WTC11 (cell line): ENCODE measurements at regions not wholly inside any gene's neighbourhood (a gene's known extent, or its start where the extent isn't known, plus 50 kb on each side); places are given as distances from the start of the nearest gene placed in this dataset.

ENCODE experiments used
- ATAC-seq: fragments of 200-7000 bp; cut with Tn5 transposase; 2 replicates; pipeline ENCODE4 v1.10.0; 2021; ENCODE audit warnings: mild to moderate bottlenecking, moderate library complexity
- CTCF ChIA-PET: fragments of 300-600 bp; sonication (Branson Sonifier 250); formaldehyde crosslinking; loops from one replicate; lab custom pipeline; 2021; ENCODE audit warnings: antibody characterized with exemption; lab: Charles Lee
- POLR2A ChIA-PET: fragments of 350-600 bp; sonication (Branson Sonifier 250); formaldehyde crosslinking; loops from one replicate; lab custom pipeline; 2021; ENCODE audit warnings: antibody characterized with exemption; lab: Charles Lee
- DNase-seq: peaks from one replicate; pipeline ENCODE4 v3.0.0; 2021; ENCODE audit warnings: low spot score
- H3K27ac Mint-ChIP-seq: 2 replicates; pipeline ENCODE4 v1.8.0; 2021; ENCODE audit warnings: mixed read lengths
- H3K27me3 Mint-ChIP-seq: 2 replicates; pipeline ENCODE4 v1.8.0; 2021; ENCODE audit warnings: low read depth, mild to moderate bottlenecking, moderate library complexity, mixed read lengths
- H3K36me3 Mint-ChIP-seq: 2 replicates; pipeline ENCODE4 v1.8.0; 2021; ENCODE audit warnings: mixed read lengths
- H3K4me1 Mint-ChIP-seq: 2 replicates; pipeline ENCODE4 v1.8.0; 2022; ENCODE audit warnings: mixed read lengths
- H3K4me3 Mint-ChIP-seq: 2 replicates; pipeline ENCODE4 v1.8.0; 2021; ENCODE audit warnings: mild to moderate bottlenecking, moderate library complexity, mixed read lengths
- H3K9me3 Mint-ChIP-seq: 2 replicates; pipeline ENCODE4 v1.8.0; 2021; ENCODE audit warnings: mixed read lengths
- ATF6 ChIP-seq: sonication (generic); formaldehyde crosslinking; IDR thresholded peaks from 2 replicates; pipeline ENCODE4 v1.8.1; 2023; ENCODE audit warnings: mild to moderate bottlenecking, missing genetic modification reagents
- CREM ChIP-seq: sonication (generic); formaldehyde crosslinking; IDR thresholded peaks from 2 replicates; pipeline ENCODE4 v1.8.1; 2022; ENCODE audit warnings: mild to moderate bottlenecking, missing genetic modification reagents, moderate library complexity
- EMX1 ChIP-seq: fragments of 250-450 bp; sonication (Bioruptor Pico); IDR thresholded peaks from 2 replicates; pipeline ENCODE4 v1.8.0; 2021; ENCODE audit warnings: mild to moderate bottlenecking
- FOXP1 ChIP-seq: sonication (generic); formaldehyde crosslinking; IDR thresholded peaks from 2 replicates; pipeline ENCODE4 v1.8.0; 2022; ENCODE audit warnings: missing genetic modification reagents, mild to moderate bottlenecking, moderate library complexity, borderline replicate concordance
- GRHL2 ChIP-seq: fragments of 250-450 bp; sonication (Bioruptor Pico); IDR thresholded peaks from 2 replicates; pipeline ENCODE4 v1.8.0; 2022; ENCODE audit warnings: mild to moderate bottlenecking, moderate library complexity; ENCODE audit not compliant: insufficient replicate concordance, severe bottlenecking
- IRF2 ChIP-seq: sonication (generic); formaldehyde crosslinking; IDR thresholded peaks from 2 replicates; pipeline ENCODE4 v1.8.0; 2022; ENCODE audit warnings: low read depth, missing genetic modification reagents, borderline replicate concordance
- JUN ChIP-seq: sonication (generic); formaldehyde crosslinking; IDR thresholded peaks from 2 replicates; pipeline ENCODE4 v1.8.0; 2023; ENCODE audit warnings: mild to moderate bottlenecking, missing genetic modification reagents
- KAT7 ChIP-seq: sonication (generic); formaldehyde crosslinking; IDR thresholded peaks from 2 replicates; pipeline ENCODE4 v1.8.1; 2023; ENCODE audit warnings: missing genetic modification reagents, mild to moderate bottlenecking, borderline replicate concordance
- MYBL2 ChIP-seq: sonication (generic); formaldehyde crosslinking; IDR thresholded peaks from 2 replicates; pipeline ENCODE4 v1.8.1; 2023; ENCODE audit warnings: mild to moderate bottlenecking, moderate library complexity, missing genetic modification reagents
- NR2C2 ChIP-seq: sonication (generic); formaldehyde crosslinking; IDR thresholded peaks from 2 replicates; pipeline ENCODE4 v1.8.0; 2022; ENCODE audit warnings: mild to moderate bottlenecking, missing genetic modification reagents
- OVOL2 ChIP-seq: fragments of 250-450 bp; sonication (Bioruptor Pico); IDR thresholded peaks from 2 replicates; pipeline ENCODE4 v1.9.0; 2021; ENCODE audit warnings: mild to moderate bottlenecking, borderline replicate concordance
- RORB ChIP-seq: fragments of 250-450 bp; sonication (Bioruptor Pico); IDR thresholded peaks from 2 replicates; pipeline ENCODE4 v1.9.0; 2021; ENCODE audit warnings: mild to moderate bottlenecking
- TP53 ChIP-seq: sonication (generic); formaldehyde crosslinking; IDR thresholded peaks from 2 replicates; pipeline ENCODE4 v1.8.1; 2023; ENCODE audit warnings: mild to moderate bottlenecking, missing genetic modification reagents
- ZNF121 ChIP-seq: sonication (generic); formaldehyde crosslinking; IDR thresholded peaks from 2 replicates; pipeline ENCODE4 v1.8.0; 2023; ENCODE audit warnings: missing genetic modification reagents
- ZNF138 ChIP-seq: sonication (generic); formaldehyde crosslinking; conservative IDR thresholded peaks from 2 replicates; pipeline ENCODE4 v1.8.1; 2022; ENCODE audit warnings: mild to moderate bottlenecking, moderate library complexity, missing genetic modification reagents
- ZNF219 ChIP-seq: sonication (generic); formaldehyde crosslinking; IDR thresholded peaks from 2 replicates; pipeline ENCODE4 v1.8.0; 2023; ENCODE audit warnings: missing genetic modification reagents, mild to moderate bottlenecking, borderline replicate concordance
- ZNF263 ChIP-seq: sonication (generic); formaldehyde crosslinking; IDR thresholded peaks from 2 replicates; pipeline ENCODE4 v1.8.1; 2022; ENCODE audit warnings: low read depth, mild to moderate bottlenecking, moderate library complexity, missing genetic modification reagents
- ZNF416 ChIP-seq: fragments of 250-450 bp; sonication (Bioruptor Pico); IDR thresholded peaks from 2 replicates; pipeline ENCODE4 v1.9.0; 2021; ENCODE audit warnings: mild to moderate bottlenecking, inconsistent platforms
- TF ChIP-seq, protein P1 (sequence below): sonication (generic); formaldehyde crosslinking; IDR thresholded peaks from 2 replicates; pipeline ENCODE4 v1.8.0; 2022; ENCODE audit warnings: mild to moderate bottlenecking, missing genetic modification reagents
- TF ChIP-seq, protein P2 (sequence below): sonication (generic); formaldehyde crosslinking; IDR thresholded peaks from 2 replicates; pipeline ENCODE4 v1.8.1; 2022; ENCODE audit warnings: low read depth, missing genetic modification reagents, borderline replicate concordance
- TF ChIP-seq, protein P3 (sequence below): sonication (generic); formaldehyde crosslinking; IDR thresholded peaks from 2 replicates; pipeline ENCODE4 v1.8.1; 2023; ENCODE audit warnings: mild to moderate bottlenecking, missing genetic modification reagents, moderate library complexity
- TF ChIP-seq, protein P4 (sequence below): fragments of 250-450 bp; sonication (Bioruptor Pico); IDR thresholded peaks from 2 replicates; pipeline ENCODE4 v1.9.0; 2021; ENCODE audit warnings: mild to moderate bottlenecking
- TF ChIP-seq, protein P5 (sequence below): sonication (generic); formaldehyde crosslinking; IDR thresholded peaks from 2 replicates; pipeline ENCODE4 v1.8.1; 2022; ENCODE audit warnings: mild to moderate bottlenecking, moderate library complexity, missing genetic modification reagents
- TF ChIP-seq, protein P6 (sequence below): sonication (generic); formaldehyde crosslinking; IDR thresholded peaks from 2 replicates; pipeline ENCODE4 v1.8.1; 2023; ENCODE audit warnings: mild to moderate bottlenecking, missing genetic modification reagents

- TF ChIP-seq RORB (CRISPR knock-in tag) (no peak), KAT7 (no peak)
- TF ChIP-seq, protein P1, sequence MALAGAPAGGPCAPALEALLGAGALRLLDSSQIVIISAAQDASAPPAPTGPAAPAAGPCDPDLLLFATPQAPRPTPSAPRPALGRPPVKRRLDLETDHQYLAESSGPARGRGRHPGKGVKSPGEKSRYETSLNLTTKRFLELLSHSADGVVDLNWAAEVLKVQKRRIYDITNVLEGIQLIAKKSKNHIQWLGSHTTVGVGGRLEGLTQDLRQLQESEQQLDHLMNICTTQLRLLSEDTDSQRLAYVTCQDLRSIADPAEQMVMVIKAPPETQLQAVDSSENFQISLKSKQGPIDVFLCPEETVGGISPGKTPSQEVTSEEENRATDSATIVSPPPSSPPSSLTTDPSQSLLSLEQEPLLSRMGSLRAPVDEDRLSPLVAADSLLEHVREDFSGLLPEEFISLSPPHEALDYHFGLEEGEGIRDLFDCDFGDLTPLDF (CRISPR knock-in tag) = no peak
- TF ChIP-seq, all 79 proteins: peak for 0
These were observed 91.5 kb upstream of the PPP2R3A start (continued) for GRCh38 chr3:135874035-135874434.

DNA sequence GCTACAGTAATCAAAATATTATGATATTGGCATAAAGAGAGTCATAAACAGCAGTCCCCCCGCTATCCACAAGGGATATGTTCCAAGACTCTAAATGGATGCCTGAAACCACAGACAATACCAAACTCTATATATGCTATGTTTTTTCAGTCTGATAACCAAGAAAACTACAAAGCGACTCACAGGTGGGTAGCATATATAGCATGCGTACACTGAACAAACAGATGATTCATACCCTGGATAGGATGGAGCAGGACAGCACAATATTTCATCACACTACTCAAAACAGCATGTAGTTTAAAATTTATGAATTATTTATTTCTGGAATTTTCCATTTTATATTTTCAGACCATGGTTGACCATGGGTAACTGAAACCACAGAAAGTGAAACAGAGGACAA is 87.0 kb upstream of the PPP2R3A start:
- H3K27me3 Mint-ChIP-seq = no peaks in the 10 kb centered on the region
- H3K27ac Mint-ChIP-seq = no peak overlapping the region
- H3K4me1 Mint-ChIP-seq = no peaks in the 10 kb centered on the region
- H3K36me3 Mint-ChIP-seq = peaks cover 5% of the 10 kb centered on the region
- peaks cover 34% of the 10 kb centered on the region for H3K9me3 Mint-ChIP-seq
- CTCF ChIA-PET = no interaction called here
- POLR2A ChIA-PET = no interaction called here
- DNase-seq (no peak), ATAC-seq (no peak)
- H3K4me3 Mint-ChIP-seq = no peak overlapping the region
- TF ChIP-seq IRF2 (CRISPR knock-in tag) (no peak), ZNF219 (CRISPR knock-in tag) (no peak), ZNF416 (CRISPR knock-in tag) (no peak), ZNF263 (CRISPR knock-in tag) (no peak), RORB (CRISPR knock-in tag) (no peak), JUN (CRISPR knock-in tag) (no peak), FOXP1 (CRISPR knock-in tag) (no peak), ZNF138 (CRISPR knock-in tag) (no peak)
- TF ChIP-seq, protein P2, sequence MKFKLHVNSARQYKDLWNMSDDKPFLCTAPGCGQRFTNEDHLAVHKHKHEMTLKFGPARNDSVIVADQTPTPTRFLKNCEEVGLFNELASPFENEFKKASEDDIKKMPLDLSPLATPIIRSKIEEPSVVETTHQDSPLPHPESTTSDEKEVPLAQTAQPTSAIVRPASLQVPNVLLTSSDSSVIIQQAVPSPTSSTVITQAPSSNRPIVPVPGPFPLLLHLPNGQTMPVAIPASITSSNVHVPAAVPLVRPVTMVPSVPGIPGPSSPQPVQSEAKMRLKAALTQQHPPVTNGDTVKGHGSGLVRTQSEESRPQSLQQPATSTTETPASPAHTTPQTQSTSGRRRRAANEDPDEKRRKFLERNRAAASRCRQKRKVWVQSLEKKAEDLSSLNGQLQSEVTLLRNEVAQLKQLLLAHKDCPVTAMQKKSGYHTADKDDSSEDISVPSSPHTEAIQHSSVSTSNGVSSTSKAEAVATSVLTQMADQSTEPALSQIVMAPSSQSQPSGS = no peak
- TF ChIP-seq, protein P3, sequence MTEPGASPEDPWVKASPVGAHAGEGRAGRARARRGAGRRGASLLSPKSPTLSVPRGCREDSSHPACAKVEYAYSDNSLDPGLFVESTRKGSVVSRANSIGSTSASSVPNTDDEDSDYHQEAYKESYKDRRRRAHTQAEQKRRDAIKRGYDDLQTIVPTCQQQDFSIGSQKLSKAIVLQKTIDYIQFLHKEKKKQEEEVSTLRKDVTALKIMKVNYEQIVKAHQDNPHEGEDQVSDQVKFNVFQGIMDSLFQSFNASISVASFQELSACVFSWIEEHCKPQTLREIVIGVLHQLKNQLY (CRISPR knock-in tag) = no peak
- TF ChIP-seq, protein P4, sequence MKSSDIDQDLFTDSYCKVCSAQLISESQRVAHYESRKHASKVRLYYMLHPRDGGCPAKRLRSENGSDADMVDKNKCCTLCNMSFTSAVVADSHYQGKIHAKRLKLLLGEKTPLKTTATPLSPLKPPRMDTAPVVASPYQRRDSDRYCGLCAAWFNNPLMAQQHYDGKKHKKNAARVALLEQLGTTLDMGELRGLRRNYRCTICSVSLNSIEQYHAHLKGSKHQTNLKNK (CRISPR knock-in tag) = no peak

GRCh38 chr3:135885885-135886284 is 79.6 kb upstream of the PPP2R3A start:
- POLR2A ChIA-PET = no interaction called here
- Mint-ChIP-seq H3K4me1 (peaks cover 19% of the 10 kb centered on the region), H3K36me3 (no peaks in the 10 kb centered on the region), H3K4me3 (no peak overlapping the region), H3K27ac (no peak overlapping the region), H3K9me3 (peaks cover 4% of the 10 kb centered on the region; the same call in 1 of the 2 replicates), H3K27me3 (no peaks in the 10 kb centered on the region)
- DNase-seq (no peak), ATAC-seq (no peak)
- CTCF ChIA-PET = interaction anchor here (0.5 to 1.2 kb wide), 3 partner anchors 30 to 1091 kb away, joined by 3 read pairs; no protein-coding TSS in a partner anchor
- TF ChIP-seq ZNF263 (CRISPR knock-in tag) = no peak
- TF ChIP-seq JUN (CRISPR knock-in tag) = no peak
- TF ChIP-seq CREM (CRISPR knock-in tag) = no peak
- TF ChIP-seq, protein P2 = no peak
- TF ChIP-seq MYBL2 (CRISPR knock-in tag) = no peak
- TF ChIP-seq ATF6 (CRISPR knock-in tag) = no peak
- no peak for TF ChIP-seq OVOL2 (CRISPR knock-in tag)
- TF ChIP-seq, protein P5, sequence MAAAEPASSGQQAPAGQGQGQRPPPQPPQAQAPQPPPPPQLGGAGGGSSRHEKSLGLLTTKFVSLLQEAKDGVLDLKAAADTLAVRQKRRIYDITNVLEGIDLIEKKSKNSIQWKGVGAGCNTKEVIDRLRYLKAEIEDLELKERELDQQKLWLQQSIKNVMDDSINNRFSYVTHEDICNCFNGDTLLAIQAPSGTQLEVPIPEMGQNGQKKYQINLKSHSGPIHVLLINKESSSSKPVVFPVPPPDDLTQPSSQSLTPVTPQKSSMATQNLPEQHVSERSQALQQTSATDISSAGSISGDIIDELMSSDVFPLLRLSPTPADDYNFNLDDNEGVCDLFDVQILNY (CRISPR knock-in tag) = no peak
- TF ChIP-seq GRHL2 (CRISPR knock-in tag) = no peak
- TF ChIP-seq TP53 = no peak
- no peak for TF ChIP-seq NR2C2 (CRISPR knock-in tag)
- no peak for TF ChIP-seq EMX1 (CRISPR knock-in tag)
- TF ChIP-seq ZNF416 (CRISPR knock-in tag) = no peak
- TF ChIP-seq, protein P6, sequence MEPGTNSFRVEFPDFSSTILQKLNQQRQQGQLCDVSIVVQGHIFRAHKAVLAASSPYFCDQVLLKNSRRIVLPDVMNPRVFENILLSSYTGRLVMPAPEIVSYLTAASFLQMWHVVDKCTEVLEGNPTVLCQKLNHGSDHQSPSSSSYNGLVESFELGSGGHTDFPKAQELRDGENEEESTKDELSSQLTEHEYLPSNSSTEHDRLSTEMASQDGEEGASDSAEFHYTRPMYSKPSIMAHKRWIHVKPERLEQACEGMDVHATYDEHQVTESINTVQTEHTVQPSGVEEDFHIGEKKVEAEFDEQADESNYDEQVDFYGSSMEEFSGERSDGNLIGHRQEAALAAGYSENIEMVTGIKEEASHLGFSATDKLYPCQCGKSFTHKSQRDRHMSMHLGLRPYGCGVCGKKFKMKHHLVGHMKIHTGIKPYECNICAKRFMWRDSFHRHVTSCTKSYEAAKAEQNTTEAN (CRISPR knock-in tag) = no peak
- no peak for TF ChIP-seq ZNF121 (CRISPR knock-in tag)
